HEK293 (cell line): ENCODE measurements at regions not wholly inside any gene's neighbourhood (a gene's known extent, or its start where the extent isn't known, plus 50 kb on each side); places are given as distances from the start of the nearest gene placed in this dataset.

ENCODE experiments used
- GLI2 ChIP-seq: fragments of 450-650 bp; formaldehyde crosslinking; IDR thresholded peaks from 2 replicates; pipeline ENCODE4; 2017; ENCODE audit warnings: missing biosample characterization, missing genetic modification characterization, low read depth, borderline replicate concordance
- ZNF133 ChIP-seq: fragments of 450-650 bp; formaldehyde crosslinking; IDR thresholded peaks from 2 replicates; pipeline ENCODE4 v1.5.1; 2016; ENCODE audit warnings: missing biosample characterization, missing genetic modification characterization
- ZNF274 ChIP-seq, 2 experiments: fragments of 200-500 bp in 1 of 2; fragments of 450-650 bp in 1 of 2; sonication (Bioruptor generic) in 1 of 2; formaldehyde crosslinking in 1 of 2; IDR thresholded peaks; 2 replicates each; pipeline versions ENCODE4 v1.5.1 to v1.6.1; 2014 to 2016; ENCODE audit warnings: borderline replicate concordance in 1 of 2, inconsistent platforms in 1 of 2, low read length in 1 of 2, missing biosample characterization in 1 of 2, missing genetic modification characterization in 1 of 2
- ZNF37A ChIP-seq: fragments of 450-650 bp; IDR thresholded peaks from 2 replicates; pipeline ENCODE4 v1.5.1; 2018; ENCODE audit warnings: missing biosample characterization, missing genetic modification characterization
- ZNF398 ChIP-seq: fragments of 450-650 bp; formaldehyde crosslinking; IDR thresholded peaks from 2 replicates; pipeline ENCODE4 v1.5.1; 2017; ENCODE audit warnings: missing biosample characterization, missing genetic modification characterization
- TF ChIP-seq, protein P1 (sequence below): fragments of 450-650 bp; formaldehyde crosslinking; IDR thresholded peaks from 2 replicates; pipeline ENCODE4 v1.5.1; 2016; ENCODE audit warnings: missing biosample characterization, missing genetic modification characterization

GRCh38 chr5:118761814-118762213 is 226.5 kb downstream of the DTWD2 start:
- TF ChIP-seq, protein P1, sequence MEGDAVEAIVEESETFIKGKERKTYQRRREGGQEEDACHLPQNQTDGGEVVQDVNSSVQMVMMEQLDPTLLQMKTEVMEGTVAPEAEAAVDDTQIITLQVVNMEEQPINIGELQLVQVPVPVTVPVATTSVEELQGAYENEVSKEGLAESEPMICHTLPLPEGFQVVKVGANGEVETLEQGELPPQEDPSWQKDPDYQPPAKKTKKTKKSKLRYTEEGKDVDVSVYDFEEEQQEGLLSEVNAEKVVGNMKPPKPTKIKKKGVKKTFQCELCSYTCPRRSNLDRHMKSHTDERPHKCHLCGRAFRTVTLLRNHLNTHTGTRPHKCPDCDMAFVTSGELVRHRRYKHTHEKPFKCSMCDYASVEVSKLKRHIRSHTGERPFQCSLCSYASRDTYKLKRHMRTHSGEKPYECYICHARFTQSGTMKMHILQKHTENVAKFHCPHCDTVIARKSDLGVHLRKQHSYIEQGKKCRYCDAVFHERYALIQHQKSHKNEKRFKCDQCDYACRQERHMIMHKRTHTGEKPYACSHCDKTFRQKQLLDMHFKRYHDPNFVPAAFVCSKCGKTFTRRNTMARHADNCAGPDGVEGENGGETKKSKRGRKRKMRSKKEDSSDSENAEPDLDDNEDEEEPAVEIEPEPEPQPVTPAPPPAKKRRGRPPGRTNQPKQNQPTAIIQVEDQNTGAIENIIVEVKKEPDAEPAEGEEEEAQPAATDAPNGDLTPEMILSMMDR (tag by site-specific recombination) = no peak
- no peak for TF ChIP-seq GLI2 (tag by site-specific recombination)
- no peak for TF ChIP-seq ZNF274 (IDR thresholded peaks at IDR 0.05; ENCODE audit: low read length)
- TF ChIP-seq ZNF274 (tag by site-specific recombination; IDR thresholded peaks at IDR 0.05; ENCODE audit: borderline replicate concordance) = no peak
- no peak for TF ChIP-seq ZNF398
- TF ChIP-seq ZNF37A (tag by site-specific recombination) = no peak
- TF ChIP-seq ZNF133 (tag by site-specific recombination) = no peak
